GM19324 (cell line): ENCODE measurements at regions not wholly inside any gene's neighbourhood (a gene's known extent, or its start where the extent isn't known, plus 50 kb on each side); places are given as distances from the start of the nearest gene placed in this dataset.
A peak's percentile ranks its signal among the peaks of the same experiment; 100 is the strongest.

Experiments
- ATAC-seq: cut with Tn5 transposase; IDR thresholded peaks from one replicate; pipeline ENCODE4 v1.9.1; 2021; ENCODE audit warnings: mild to moderate bottlenecking, moderate library complexity; ENCODE audit not compliant: unreplicated experiment, low FRiP score

- no peak for ATAC-seq
Observed at GRCh38 chr10:31081937-31082840, 50.5 kb upstream of the ZNF438 start.

GRCh38 chr10:31083765-31084184 is 52.1 kb upstream of the ZNF438 start:
- no peak for ATAC-seq

GRCh38 chr10:31087011-31087410 is 55.3 kb upstream of the ZNF438 start:
- ATAC-seq, result no peak

GRCh38 chr10:31087851-31088250 is 56.2 kb upstream of the ZNF438 start:
- no peak for ATAC-seq

- ATAC-seq, result no peak
Observed at GRCh38 chr10:31090894-31091607, 59.4 kb upstream of the ZNF438 start.

GRCh38 chr10:31095677-31096560 is 64.3 kb upstream of the ZNF438 start:
- ATAC-seq, result no peak

- no peak for ATAC-seq
Observed at GRCh38 chr10:31098046-31098445, 66.4 kb upstream of the ZNF438 start.

- no peak for ATAC-seq
Observed at GRCh38 chr10:31099094-31099493, 67.4 kb upstream of the ZNF438 start.

GRCh38 chr10:31099664-31100063 is 68.0 kb upstream of the ZNF438 start:
- no peak for ATAC-seq

GRCh38 chr10:31100115-31100601 is 68.5 kb upstream of the ZNF438 start:
- no peak for ATAC-seq

GRCh38 chr10:31100662-31101061 is 69.0 kb upstream of the ZNF438 start:
- no peak for ATAC-seq

- peak; percentile 44 for ATAC-seq
Observed at GRCh38 chr10:31101123-31101522, 69.5 kb upstream of the ZNF438 start.

- no peak for ATAC-seq
Observed at GRCh38 chr10:31102421-31102820, 70.8 kb upstream of the ZNF438 start.

- no peak for ATAC-seq
Observed at GRCh38 chr10:31103112-31103511, 71.4 kb upstream of the ZNF438 start.

GRCh38 chr10:31112961-31113360 is 81.3 kb upstream of the ZNF438 start:
- ATAC-seq, result no peak

GRCh38 chr10:31116226-31116625 is 84.6 kb upstream of the ZNF438 start:
- ATAC-seq, result no peak

GRCh38 chr10:31118556-31118955 is 86.9 kb upstream of the ZNF438 start:
- no peak for ATAC-seq

- ATAC-seq, result no peak
Observed at GRCh38 chr10:31120392-31120791, 88.7 kb upstream of the ZNF438 start.

- ATAC-seq, result no peak
Observed at GRCh38 chr10:31120961-31121685, 89.5 kb upstream of the ZNF438 start.
